Fibroblast of villous mesenchyme (primary cell): ENCODE measurements at regions not wholly inside any gene's neighbourhood (a gene's known extent, or its start where the extent isn't known, plus 50 kb on each side); places are given as distances from the start of the nearest gene placed in this dataset.

Source experiments
- DNase-seq: peaks from one replicate; pipeline ENCODE4 v3.0.0-alpha.2; 2010; ENCODE audit warnings: low read depth
- H3K4me3 ChIP-seq: 2 replicates; pipeline ENCODE4 v1.5.1; 2011; ENCODE audit warnings: low read depth, mild to moderate bottlenecking, low read length
- TF ChIP-seq, protein P1 (sequence below): IDR thresholded peaks from 2 replicates; pipeline ENCODE4 v1.5.1; 2012; ENCODE audit warnings: low read depth, mild to moderate bottlenecking, low read length; ENCODE audit not compliant: insufficient read depth

DNA sequence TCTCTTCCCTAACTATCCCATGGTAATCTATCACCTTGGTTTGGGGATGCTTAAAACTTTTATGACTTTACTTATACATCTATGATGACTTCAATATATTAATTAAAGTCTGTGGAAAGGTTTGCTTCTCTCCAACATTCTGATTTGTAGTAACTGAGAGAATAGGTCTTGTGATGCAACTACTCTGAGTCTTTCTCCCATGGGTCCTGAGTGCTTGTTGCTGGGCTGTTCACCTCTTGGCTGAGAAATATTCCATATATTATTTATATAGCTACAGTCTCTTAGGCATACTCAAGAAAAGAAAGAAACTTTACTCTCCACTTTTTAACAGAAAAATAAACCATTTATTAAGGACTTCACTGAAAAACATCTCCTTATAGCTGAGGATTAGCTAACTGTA lies 119.3 kb upstream of the PLPPR5 start:
- TF ChIP-seq, protein P1, sequence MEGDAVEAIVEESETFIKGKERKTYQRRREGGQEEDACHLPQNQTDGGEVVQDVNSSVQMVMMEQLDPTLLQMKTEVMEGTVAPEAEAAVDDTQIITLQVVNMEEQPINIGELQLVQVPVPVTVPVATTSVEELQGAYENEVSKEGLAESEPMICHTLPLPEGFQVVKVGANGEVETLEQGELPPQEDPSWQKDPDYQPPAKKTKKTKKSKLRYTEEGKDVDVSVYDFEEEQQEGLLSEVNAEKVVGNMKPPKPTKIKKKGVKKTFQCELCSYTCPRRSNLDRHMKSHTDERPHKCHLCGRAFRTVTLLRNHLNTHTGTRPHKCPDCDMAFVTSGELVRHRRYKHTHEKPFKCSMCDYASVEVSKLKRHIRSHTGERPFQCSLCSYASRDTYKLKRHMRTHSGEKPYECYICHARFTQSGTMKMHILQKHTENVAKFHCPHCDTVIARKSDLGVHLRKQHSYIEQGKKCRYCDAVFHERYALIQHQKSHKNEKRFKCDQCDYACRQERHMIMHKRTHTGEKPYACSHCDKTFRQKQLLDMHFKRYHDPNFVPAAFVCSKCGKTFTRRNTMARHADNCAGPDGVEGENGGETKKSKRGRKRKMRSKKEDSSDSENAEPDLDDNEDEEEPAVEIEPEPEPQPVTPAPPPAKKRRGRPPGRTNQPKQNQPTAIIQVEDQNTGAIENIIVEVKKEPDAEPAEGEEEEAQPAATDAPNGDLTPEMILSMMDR: no peak
- no peak overlapping the region for H3K4me3 ChIP-seq
- DNase-seq: no peak

DNA sequence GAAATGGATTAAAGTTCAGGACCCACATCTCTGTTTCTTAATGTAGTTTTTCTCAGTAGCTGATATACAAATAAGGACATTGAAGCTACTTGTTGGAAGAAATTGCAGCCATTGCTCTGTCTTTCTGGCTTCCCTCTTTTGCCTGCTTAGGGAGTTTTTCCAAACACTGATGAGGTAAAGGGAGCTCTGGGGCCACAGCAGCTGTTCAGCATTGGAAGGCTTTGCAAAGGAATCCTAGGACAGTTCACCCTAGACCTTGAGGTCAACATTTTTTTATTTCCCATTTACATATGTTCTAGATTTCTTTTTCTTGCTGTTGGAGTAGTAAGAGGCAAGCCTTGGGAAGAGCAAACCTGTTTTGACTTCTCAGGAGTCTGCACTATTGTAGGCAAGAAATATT lies 126.9 kb upstream of the PLPPR5 start:
- no peak for DNase-seq
- no peak overlapping the region for H3K4me3 ChIP-seq
- TF ChIP-seq, protein P1: no peak

DNA sequence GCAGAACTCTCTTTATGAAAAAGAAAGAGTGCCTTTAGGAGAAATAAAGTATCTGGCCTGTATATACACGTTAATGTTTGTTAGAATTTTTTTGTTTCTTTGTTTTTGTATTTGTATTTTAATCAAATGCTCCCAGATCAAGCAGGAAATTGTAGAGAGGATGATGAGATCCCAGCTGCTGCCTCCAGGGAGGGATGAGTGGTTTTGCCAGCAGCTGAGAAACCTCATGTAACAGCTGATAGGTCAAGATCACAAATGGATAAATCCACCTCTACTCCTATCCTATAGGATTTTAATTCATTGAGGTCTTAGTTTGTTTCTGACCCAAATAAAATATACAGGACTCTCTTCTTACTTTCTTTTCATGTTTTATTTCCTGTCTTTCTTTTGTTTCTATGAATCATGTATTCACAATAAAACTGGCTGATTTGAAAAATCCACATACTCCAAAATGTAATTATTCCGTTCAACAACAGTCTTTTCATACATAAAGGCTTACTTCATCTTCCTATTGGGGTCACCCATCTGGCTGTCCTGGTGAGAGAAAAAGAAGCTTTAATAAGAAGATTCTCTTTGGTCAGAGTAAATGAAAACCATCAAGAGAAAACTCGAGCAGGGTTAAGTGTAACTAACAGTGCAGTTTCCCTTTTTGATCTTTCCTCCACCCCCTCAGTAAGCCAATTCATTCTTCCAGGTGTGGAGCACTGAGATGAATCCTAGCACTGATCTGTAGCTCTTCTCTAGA lies 129.3 kb upstream of the PLPPR5 start:
- H3K4me3 ChIP-seq: no peak overlapping the region
- TF ChIP-seq, protein P1: no peak
- no peak for DNase-seq

DNA sequence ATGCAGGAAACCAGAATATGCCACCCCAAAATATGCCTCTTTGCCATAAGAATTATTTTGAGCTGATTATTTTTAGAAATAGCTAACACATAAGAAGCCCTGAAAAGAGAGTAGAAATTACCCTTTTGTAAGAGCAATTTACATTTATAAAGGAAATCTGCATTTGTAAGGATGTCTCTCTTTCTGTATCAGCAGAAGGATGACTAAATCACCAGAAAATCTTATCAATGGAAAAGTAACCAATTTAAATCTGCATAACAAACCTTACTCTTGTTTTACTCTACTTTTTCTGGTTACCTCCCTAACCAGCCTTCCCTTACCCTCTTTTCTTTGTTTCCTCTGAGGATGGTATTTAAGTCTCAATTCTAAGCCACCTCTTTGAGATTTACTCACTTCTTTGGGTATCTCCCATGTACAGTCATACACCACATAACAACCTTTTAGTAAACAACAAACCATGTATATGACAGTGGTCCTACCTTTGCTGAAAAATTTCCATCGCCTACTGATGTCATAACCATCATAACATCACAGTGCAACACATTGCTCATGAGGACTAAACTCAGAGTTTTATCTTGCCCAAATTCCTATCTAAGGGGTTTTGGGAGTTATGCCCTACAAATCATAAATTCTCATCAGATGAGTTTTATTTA lies 126.6 kb upstream of the PLPPR4 start:
- TF ChIP-seq, protein P1: no peak
- DNase-seq: no peak
- no peak overlapping the region for H3K4me3 ChIP-seq

DNA sequence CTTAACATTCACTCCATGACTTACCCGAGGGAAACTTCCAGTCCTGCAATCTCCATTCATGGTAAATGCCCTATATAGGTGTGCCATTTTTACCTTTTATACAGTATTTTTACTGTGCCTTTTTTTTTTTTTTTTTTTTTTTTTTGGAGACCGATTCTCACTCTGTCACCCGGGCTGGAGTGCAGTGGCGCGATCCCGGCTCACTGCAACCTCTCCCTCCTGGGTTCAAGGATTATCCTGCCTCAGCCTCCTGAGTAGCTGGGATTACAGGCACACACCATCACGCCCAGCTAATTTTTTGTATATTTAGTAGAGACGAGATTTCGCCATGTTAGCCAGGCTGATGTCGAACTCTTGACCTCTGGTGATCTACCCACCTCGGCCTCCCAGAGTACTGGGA lies 124.4 kb upstream of the PLPPR4 start:
- no peak for DNase-seq
- TF ChIP-seq, protein P1: no peak

DNA sequence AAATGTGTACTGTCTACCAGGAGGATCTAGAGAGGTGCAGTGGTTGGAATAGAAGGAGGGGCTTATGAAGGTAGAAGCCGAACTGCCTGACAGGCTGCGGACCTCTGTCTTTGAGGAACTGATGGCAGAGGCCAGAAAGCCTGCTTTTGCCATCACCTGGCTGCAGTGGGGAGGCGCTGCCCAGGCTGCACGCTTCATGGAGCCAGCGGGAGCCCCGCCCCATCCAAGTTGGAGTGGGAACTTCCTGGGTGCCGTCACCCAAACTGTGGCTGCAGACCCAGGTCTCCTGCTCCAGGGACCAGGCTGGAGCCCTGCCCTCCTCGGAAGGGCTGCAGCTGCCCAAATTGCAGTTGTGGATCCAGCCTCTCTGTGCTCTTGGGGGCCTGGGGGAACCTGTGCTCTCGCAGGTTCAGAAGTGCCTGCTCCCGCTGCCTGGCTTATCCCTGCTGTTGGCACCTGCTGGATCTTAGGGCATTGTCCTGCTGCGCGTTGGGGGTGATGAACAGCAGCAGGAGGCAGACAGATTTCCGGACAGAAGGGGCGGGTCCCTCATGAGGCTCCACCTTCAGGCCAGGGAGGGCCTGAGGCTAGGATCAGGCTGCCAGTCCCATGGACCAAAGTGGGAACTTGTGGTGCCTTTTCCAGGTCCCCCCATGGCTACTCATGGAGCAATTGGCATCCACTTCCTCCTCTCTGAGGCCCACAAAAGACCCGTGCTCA lies 118.0 kb upstream of the PLPPR4 start:
- TF ChIP-seq, protein P1: no peak
- no peak for DNase-seq
- no peak overlapping the region for H3K4me3 ChIP-seq

More for the DNA sequence above, 124.4 kb upstream of the PLPPR4 start:
- no peak overlapping the region for H3K4me3 ChIP-seq
